ENCODE measurements at regions not wholly inside any gene's neighbourhood (a gene's known extent, or its start where the extent isn't known, plus 50 kb on each side); places are given as distances from the start of the nearest gene placed in this dataset.

DNA sequence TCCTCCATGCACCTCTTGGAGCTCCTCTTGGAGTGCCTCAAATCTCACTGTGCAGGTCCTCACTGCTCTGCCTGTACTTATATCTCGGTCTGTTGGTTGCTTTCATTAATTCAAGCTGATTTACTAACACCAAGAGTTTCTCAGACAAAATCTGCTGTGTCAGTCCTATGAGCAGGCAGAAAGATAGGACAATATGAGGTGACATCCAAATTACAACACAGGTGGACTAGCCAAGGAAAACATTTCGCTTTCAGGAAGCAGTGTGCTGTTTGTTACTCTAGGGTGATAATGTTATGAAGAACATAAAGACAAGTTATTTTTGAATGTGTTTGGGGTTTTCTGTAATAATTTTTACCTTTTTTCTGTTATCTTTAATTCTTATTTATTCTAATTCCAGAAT, 264.1 kb upstream of the ANKH start (continued):
- TF ChIP-seq SP4 (IDR thresholded peaks at IDR 0.05; ENCODE audit: low read length) = no peak

Data from H1 (cell line).